Activated CD4-positive, alpha-beta T cell treated with anti-CD3 and anti-CD28 coated beads, Interleukin-2, amount 10 ng/mL, durations not matched to agents 7 days and 5 days (primary cell): ENCODE measurements at regions not wholly inside any gene's neighbourhood (a gene's known extent, or its start where the extent isn't known, plus 50 kb on each side); places are given as distances from the start of the nearest gene placed in this dataset.

Experiments used
- CTCF ChIA-PET: fragments of 350-600 bp; sonication (Branson Sonifier 250); formaldehyde crosslinking; loops from one replicate; lab custom pipeline; 2021; ENCODE audit warnings: antibody characterized with exemption; lab: Charles Lee
- POLR2A ChIA-PET: fragments of 350-600 bp; sonication (Branson Sonifier 250); formaldehyde crosslinking; loops from one replicate; lab custom pipeline; 2021; ENCODE audit warnings: antibody characterized with exemption; lab: Charles Lee
- DNase-seq: peaks from one replicate; pipeline ENCODE4 v3.0.0-alpha.2; 2020
- H3K27ac Mint-ChIP-seq: one replicate; pipeline ENCODE4 v1.8.0; 2021; ENCODE audit warnings: mild to moderate bottlenecking, moderate library complexity, mixed read lengths
- H3K27me3 Mint-ChIP-seq: one replicate; pipeline ENCODE4 v1.8.0; 2021; ENCODE audit warnings: mixed read lengths
- H3K36me3 Mint-ChIP-seq: one replicate; pipeline ENCODE4 v1.8.0; 2021; ENCODE audit warnings: low read depth, mixed read lengths
- H3K4me1 Mint-ChIP-seq: one replicate; pipeline ENCODE4 v1.8.0; 2021; ENCODE audit warnings: mixed read lengths
- H3K4me3 Mint-ChIP-seq: one replicate; pipeline ENCODE4 v1.8.0; 2021; ENCODE audit warnings: mild to moderate bottlenecking, moderate library complexity, mixed read lengths
- H3K9me3 Mint-ChIP-seq: one replicate; pipeline ENCODE4 v1.8.0; 2021; ENCODE audit warnings: mixed read lengths

GRCh38 chr17:56676810-56677209, 83.3 kb downstream of the NOG start:
- no peak overlapping the region for H3K4me3 Mint-ChIP-seq
- H3K27ac Mint-ChIP-seq, result no peak overlapping the region
- DNase-seq, result no peak
- H3K36me3 Mint-ChIP-seq, result no peaks in the 10 kb centered on the region
- CTCF ChIA-PET, result interaction anchor here (0.8 to 1.0 kb wide), 2 partner anchors 13 to 103 kb away, joined by 3 to 4 read pairs; no protein-coding TSS in a partner anchor
- POLR2A ChIA-PET, result no interaction called here
- no peaks in the 10 kb centered on the region for H3K9me3 Mint-ChIP-seq
- peaks cover 53% of the 10 kb centered on the region for H3K27me3 Mint-ChIP-seq
- H3K4me1 Mint-ChIP-seq, result peaks cover 10% of the 10 kb centered on the region

DNA sequence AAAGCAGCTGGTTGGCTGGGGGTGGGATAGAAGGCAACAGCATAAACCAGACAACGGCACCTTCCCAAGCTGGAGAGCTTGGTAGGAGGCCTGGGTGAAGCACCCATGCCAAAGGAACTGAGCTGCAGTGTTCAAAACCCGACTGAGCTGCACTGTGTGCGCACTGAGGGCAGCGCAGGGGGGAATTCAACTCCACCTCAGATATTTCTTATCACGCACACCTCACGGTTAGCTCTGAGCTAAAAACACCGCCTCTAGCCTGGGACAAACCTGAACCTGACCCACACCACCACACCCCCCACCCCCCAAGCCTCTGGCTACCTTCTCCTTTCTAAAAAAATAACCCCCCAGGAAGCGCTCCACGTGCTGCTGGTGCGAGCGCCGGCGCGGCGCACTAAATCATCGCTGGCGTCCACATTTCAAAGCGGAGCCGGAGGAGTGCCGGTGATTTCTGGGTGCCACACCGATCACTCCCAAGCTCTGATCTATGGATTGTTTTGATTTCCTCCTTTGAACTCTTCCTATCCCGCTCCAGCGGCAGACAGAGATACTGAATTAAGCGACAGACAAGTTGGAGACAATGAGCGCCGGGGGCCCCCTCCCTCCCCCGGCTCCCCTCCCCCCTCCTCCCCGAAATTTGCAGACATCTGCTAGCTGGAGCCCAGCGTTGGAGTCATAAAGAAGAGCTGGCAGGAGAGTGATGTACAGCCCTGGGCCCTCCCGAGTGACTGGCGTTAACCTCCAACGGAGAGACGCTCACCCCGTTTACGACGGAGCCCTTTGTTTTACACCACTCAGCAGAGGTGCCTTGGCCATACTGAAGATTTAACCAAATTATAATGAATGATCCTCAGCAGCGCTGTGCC, 85.0 kb downstream of the NOG start:
- peaks cover 45% of the 10 kb centered on the region for H3K27me3 Mint-ChIP-seq
- ChIA-PET POLR2A (no interaction called here), CTCF (interaction anchor here (0.6 kb wide), 1 partner anchor 346 kb away, joined by 3 read pairs; no protein-coding TSS in a partner anchor)
- peaks cover 14% of the 10 kb centered on the region for H3K4me1 Mint-ChIP-seq
- H3K27ac Mint-ChIP-seq, result no peak overlapping the region
- H3K9me3 Mint-ChIP-seq, result no peaks in the 10 kb centered on the region
- no peaks in the 10 kb centered on the region for H3K36me3 Mint-ChIP-seq
- DNase-seq, result no peak
- H3K4me3 Mint-ChIP-seq, result no peak overlapping the region

DNA sequence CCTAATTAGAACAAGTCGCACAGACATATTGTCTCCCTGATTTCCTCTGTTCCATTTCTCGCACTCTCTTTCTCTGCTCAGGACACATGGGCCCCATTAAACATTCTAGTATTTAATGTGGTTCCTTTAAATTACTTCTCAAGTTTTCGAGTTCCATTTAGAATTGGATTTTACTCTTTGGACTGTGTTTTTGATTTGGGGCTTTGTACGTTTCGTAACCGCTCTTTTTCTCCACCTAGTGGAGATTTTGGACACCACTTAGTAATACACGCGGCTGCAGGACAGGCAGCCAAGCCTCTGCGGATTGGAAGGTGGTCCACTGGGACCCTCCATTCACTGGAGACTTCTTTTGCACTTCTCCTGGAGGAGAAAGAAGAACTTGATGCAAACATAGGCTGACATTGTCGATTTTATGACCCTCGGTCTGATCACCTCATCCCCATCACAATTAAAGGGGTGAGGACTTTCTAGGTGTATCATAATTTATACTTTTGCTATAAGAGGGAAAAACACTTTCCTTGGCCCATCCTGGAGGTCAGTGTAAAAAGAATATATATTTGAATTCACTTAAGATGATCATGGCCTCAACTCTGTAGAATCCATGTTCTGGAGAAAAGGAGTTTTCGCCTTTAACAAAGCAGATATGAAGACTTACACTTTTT, 85.7 kb downstream of the NOG start:
- Mint-ChIP-seq H3K4me3 (no peak overlapping the region), H3K36me3 (no peaks in the 10 kb centered on the region), H3K27me3 (peaks cover 49% of the 10 kb centered on the region), H3K9me3 (no peaks in the 10 kb centered on the region), H3K27ac (no peak overlapping the region), H3K4me1 (peaks cover 14% of the 10 kb centered on the region)
- DNase-seq, result peak; percentile 20
- POLR2A ChIA-PET, result no interaction called here
- CTCF ChIA-PET, result interaction anchor here (1.0 kb wide), 1 partner anchor 98 kb away, joined by 3 read pairs; no protein-coding TSS in a partner anchor

DNA sequence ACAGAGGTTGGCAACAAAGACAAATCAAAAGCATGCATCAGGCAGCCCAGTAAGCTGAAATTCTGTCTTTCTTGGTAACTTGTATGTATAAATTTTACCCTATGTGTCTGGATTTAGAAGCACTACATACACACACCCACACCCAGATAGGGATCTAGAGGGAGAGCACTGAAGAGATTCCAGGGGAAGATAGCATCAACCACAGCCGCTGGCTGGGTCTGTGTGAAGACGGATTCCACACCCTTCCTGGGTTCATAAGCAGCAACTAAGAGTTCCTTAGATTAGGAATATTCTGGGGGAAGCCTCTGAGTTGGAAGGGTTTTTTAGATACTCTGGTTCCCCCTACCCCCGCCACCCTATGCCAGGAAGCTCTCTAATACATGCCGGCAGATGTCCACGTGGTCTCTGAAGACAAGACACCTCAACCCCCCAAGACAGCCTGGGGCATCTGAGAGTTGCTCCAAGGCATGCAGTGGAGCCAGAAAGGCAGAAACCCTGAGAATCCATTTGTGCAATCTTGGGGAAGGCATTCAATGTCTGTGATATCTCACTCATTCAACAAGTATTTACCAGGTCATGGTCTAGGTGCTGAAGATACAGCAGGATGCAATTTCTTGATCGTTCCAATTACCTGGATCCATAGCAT, 86.4 kb downstream of the NOG start:
- no peak overlapping the region for H3K4me3 Mint-ChIP-seq
- H3K27me3 Mint-ChIP-seq, result peaks cover 47% of the 10 kb centered on the region
- CTCF ChIA-PET, result interaction anchor here (1.0 to 1.1 kb wide), 2 partner anchors 81 to 98 kb away, joined by 3 to 4 read pairs; no protein-coding TSS in a partner anchor
- no peaks in the 10 kb centered on the region for H3K9me3 Mint-ChIP-seq
- no peak overlapping the region for H3K27ac Mint-ChIP-seq
- H3K36me3 Mint-ChIP-seq, result no peaks in the 10 kb centered on the region
- DNase-seq, result no peak
- peaks cover 14% of the 10 kb centered on the region for H3K4me1 Mint-ChIP-seq
- POLR2A ChIA-PET, result no interaction called here

GRCh38 chr17:56680676-56681075, 87.2 kb downstream of the NOG start:
- DNase-seq, result no peak
- H3K36me3 Mint-ChIP-seq, result no peaks in the 10 kb centered on the region
- ChIA-PET POLR2A (no interaction called here), CTCF (interaction anchor here (1.1 kb wide), 1 partner anchor 82 kb away, joined by 4 read pairs; no protein-coding TSS in a partner anchor)
- no peak overlapping the region for H3K4me3 Mint-ChIP-seq
- H3K27ac Mint-ChIP-seq, result no peak overlapping the region
- H3K27me3 Mint-ChIP-seq, result peaks cover 41% of the 10 kb centered on the region
- H3K9me3 Mint-ChIP-seq, result no peaks in the 10 kb centered on the region
- peaks cover 14% of the 10 kb centered on the region for H3K4me1 Mint-ChIP-seq

GRCh38 chr17:56681561-56682266, 88.2 kb downstream of the NOG start:
- Mint-ChIP-seq H3K4me1 (peaks cover 5% of the 10 kb centered on the region), H3K27me3 (peaks cover 39% of the 10 kb centered on the region), H3K27ac (no peak overlapping the region), H3K36me3 (no peaks in the 10 kb centered on the region), H3K9me3 (no peaks in the 10 kb centered on the region), H3K4me3 (no peak overlapping the region)
- ChIA-PET CTCF (interaction anchor here (1.0 to 1.2 kb wide), 2 partner anchors 89 to 99 kb away, joined by 3 to 6 read pairs; no protein-coding TSS in a partner anchor), POLR2A (no interaction called here)
- DNase-seq, result peak; percentile 35

GRCh38 chr17:56688151-56688550, 94.7 kb downstream of the NOG start:
- H3K9me3 Mint-ChIP-seq, result no peaks in the 10 kb centered on the region
- peaks cover 2% of the 10 kb centered on the region for H3K4me1 Mint-ChIP-seq
- peaks cover 39% of the 10 kb centered on the region for H3K27me3 Mint-ChIP-seq
- no peak overlapping the region for H3K27ac Mint-ChIP-seq
- DNase-seq, result no peak
- H3K4me3 Mint-ChIP-seq, result no peak overlapping the region
- ChIA-PET POLR2A (no interaction called here), CTCF (no interaction called here)
- H3K36me3 Mint-ChIP-seq, result no peaks in the 10 kb centered on the region

DNA sequence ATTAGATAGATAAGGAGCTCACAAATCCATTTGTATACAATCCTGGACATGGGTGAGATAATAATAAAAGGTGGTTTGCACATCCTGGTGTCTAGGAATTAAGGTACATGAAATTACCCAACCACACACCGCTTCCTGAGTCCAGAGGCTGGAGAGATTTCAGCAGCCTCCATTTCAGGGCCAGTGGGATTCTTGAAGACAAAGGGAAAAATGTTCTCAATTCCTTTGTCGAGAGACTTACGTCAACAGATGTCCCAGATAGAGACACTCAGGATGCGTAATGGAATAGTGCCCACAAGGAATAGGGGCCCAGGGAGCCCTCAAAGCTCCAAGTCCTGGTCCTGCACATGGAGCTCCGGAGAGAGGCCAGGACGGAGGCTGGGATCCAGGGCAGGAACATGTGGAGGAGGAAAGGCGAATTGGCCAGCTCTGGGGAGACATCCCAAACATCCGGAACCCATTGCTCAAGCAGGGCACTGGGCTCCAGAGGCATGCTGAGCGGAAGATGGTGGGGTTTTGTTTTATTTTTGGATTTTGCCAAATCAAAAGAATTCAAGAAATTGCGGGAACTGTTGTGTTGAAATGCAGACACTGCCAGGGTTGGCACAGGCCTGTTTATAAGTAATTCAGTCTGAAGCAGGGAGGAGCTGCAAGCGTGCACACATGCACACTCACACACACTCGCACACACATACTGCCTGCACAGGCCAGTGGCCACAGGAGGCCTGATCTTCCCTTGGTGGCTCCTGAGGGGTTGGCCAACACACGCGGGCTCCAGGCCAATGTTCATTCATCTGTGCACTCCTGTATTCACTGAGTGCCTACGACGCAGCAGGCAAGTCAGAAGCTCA, 97.2 kb downstream of the NOG start:
- ChIA-PET POLR2A (no interaction called here), CTCF (no interaction called here)
- H3K9me3 Mint-ChIP-seq, result no peaks in the 10 kb centered on the region
- no peaks in the 10 kb centered on the region for H3K36me3 Mint-ChIP-seq
- no peaks in the 10 kb centered on the region for H3K4me1 Mint-ChIP-seq
- DNase-seq, result no peak
- H3K4me3 Mint-ChIP-seq, result no peak overlapping the region
- H3K27me3 Mint-ChIP-seq, result peaks cover 26% of the 10 kb centered on the region
- no peak overlapping the region for H3K27ac Mint-ChIP-seq

GRCh38 chr17:56694825-56695224, 101.3 kb downstream of the NOG start:
- ChIA-PET POLR2A (no interaction called here), CTCF (no interaction called here)
- Mint-ChIP-seq H3K27me3 (peaks cover 8% of the 10 kb centered on the region), H3K4me3 (no peak overlapping the region), H3K9me3 (no peaks in the 10 kb centered on the region), H3K36me3 (no peaks in the 10 kb centered on the region), H3K27ac (no peak overlapping the region), H3K4me1 (no peaks in the 10 kb centered on the region)
- no peak for DNase-seq

DNA sequence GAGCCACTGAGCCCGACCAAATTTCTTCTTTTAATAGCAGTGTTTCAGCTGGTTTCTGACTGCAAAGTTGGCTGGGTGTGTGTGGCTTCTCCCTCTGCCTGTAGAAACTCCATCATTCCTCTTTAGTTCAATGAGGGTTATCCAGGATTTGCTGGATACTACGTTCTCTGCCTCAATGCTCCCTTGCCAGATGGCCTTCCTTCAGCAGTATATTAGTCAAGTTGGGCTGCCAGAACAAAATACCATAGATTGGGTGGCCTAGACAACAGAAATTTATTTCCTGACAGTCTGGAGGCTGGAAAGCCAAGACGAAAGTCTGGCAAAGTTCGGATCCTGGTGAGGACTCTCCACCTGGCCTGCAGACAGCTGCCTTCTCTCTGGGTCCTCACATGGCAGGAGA, 103.7 kb downstream of the NOG start:
- no peaks in the 10 kb centered on the region for H3K36me3 Mint-ChIP-seq
- CTCF ChIA-PET, result no interaction called here
- no peak overlapping the region for H3K4me3 Mint-ChIP-seq
- no peaks in the 10 kb centered on the region for H3K4me1 Mint-ChIP-seq
- no peak overlapping the region for H3K27ac Mint-ChIP-seq
- no peaks in the 10 kb centered on the region for H3K9me3 Mint-ChIP-seq
- POLR2A ChIA-PET, result interaction anchor here (0.7 kb wide), 1 partner anchor 18 kb away, joined by 3 read pairs; no protein-coding TSS in a partner anchor
- H3K27me3 Mint-ChIP-seq, result peaks cover 3% of the 10 kb centered on the region
- no peak for DNase-seq

DNA sequence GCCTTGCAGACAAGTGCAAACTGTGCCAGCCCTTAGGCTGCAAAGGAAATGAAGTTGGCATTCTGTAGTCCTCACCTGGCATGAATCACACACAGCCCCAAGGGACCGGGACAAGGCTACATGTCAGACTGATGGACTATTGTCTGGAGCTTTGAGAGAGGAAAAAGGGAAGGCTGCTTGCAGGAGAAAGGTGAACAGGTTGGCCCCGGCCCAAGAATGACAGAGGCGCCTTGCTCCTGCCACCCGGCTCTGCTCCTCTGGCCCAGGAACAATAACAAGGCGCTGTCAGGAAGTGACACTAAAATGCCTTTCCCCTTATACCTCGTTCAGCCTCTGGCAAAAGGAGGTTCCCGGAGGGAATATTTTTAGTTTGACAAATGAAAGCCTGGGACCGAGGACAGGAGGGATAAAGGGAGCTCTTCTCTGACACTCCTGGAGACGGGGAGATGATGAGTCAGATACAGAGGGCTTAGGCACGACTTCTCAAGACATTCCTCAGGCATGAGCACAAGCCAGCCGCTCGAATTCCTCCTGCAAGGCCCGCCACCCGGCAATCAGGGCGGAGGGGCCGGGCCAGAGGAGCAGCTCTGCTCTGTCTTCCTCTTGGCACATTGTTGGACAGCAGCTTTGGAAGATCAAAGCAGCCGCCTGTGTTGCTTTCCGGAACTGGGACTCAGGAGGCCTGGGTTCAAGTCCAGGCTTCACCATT, 105.8 kb downstream of the NOG start:
- H3K27me3 Mint-ChIP-seq, result peaks cover 3% of the 10 kb centered on the region
- ChIA-PET CTCF (interaction anchor here (0.6 to 1.6 kb wide), 2 partner anchors 16 to 43 kb away, joined by 3 to 4 read pairs; no protein-coding TSS in a partner anchor), POLR2A (no interaction called here)
- H3K4me1 Mint-ChIP-seq, result no peaks in the 10 kb centered on the region
- H3K4me3 Mint-ChIP-seq, result no peak overlapping the region
- no peaks in the 10 kb centered on the region for H3K9me3 Mint-ChIP-seq
- no peak overlapping the region for H3K27ac Mint-ChIP-seq
- H3K36me3 Mint-ChIP-seq, result no peaks in the 10 kb centered on the region
- no peak for DNase-seq
